GM18861 (cell line): ENCODE measurements at regions not wholly inside any gene's neighbourhood (a gene's known extent, or its start where the extent isn't known, plus 50 kb on each side); places are given as distances from the start of the nearest gene placed in this dataset.
"Not testable (repeated sequence)": the region's sequence is repeated elsewhere in the genome, so short reads cannot be mapped to it uniquely, and the experiment has no call there.

Experiments
- ATAC-seq: cut with Tn5 transposase; IDR thresholded peaks from one replicate; pipeline ENCODE4 v1.9.1; 2021; ENCODE audit not compliant: unreplicated experiment

GRCh38 chr6:15905488-15906419, 223.1 kb upstream of the MYLIP start:
- no peak for ATAC-seq

GRCh38 chr6:15904651-15905376, 224.1 kb upstream of the MYLIP start:
- no peak for ATAC-seq

GRCh38 chr6:15901141-15902115, 227.5 kb upstream of the MYLIP start:
- ATAC-seq: peak; percentile 84

GRCh38 chr6:15898693-15899092, 230.2 kb upstream of the MYLIP start:
- no peak for ATAC-seq

- no peak for ATAC-seq
Observed at GRCh38 chr6:15897063-15897876, 231.6 kb upstream of the MYLIP start.

GRCh38 chr6:15894973-15895725, 232.3 kb upstream of the DTNBP1 start:
- no peak for ATAC-seq

GRCh38 chr6:15893556-15894253, 230.9 kb upstream of the DTNBP1 start:
- no peak for ATAC-seq

GRCh38 chr6:15892369-15892768, 229.5 kb upstream of the DTNBP1 start:
- no peak for ATAC-seq

- no peak for ATAC-seq
Observed at GRCh38 chr6:15888798-15889772, 226.3 kb upstream of the DTNBP1 start.

- peak; percentile 69 for ATAC-seq
Observed at GRCh38 chr6:15887491-15888461, 224.9 kb upstream of the DTNBP1 start.

GRCh38 chr6:15885624-15886023, 222.8 kb upstream of the DTNBP1 start:
- no peak for ATAC-seq

- not testable (repeated sequence) for ATAC-seq
Observed at GRCh38 chr6:15883593-15883992, 220.8 kb upstream of the DTNBP1 start.

GRCh38 chr6:15882915-15883314, 220.1 kb upstream of the DTNBP1 start:
- ATAC-seq: no peak

- no peak for ATAC-seq
Observed at GRCh38 chr6:15882345-15882744, 219.5 kb upstream of the DTNBP1 start.

GRCh38 chr6:15881150-15881549, 218.3 kb upstream of the DTNBP1 start:
- ATAC-seq: no peak

GRCh38 chr6:15880262-15880973, 217.6 kb upstream of the DTNBP1 start:
- ATAC-seq: no peak
